ENCODE measurements at regions not wholly inside any gene's neighbourhood (a gene's known extent, or its start where the extent isn't known, plus 50 kb on each side); places are given as distances from the start of the nearest gene placed in this dataset.

DNA sequence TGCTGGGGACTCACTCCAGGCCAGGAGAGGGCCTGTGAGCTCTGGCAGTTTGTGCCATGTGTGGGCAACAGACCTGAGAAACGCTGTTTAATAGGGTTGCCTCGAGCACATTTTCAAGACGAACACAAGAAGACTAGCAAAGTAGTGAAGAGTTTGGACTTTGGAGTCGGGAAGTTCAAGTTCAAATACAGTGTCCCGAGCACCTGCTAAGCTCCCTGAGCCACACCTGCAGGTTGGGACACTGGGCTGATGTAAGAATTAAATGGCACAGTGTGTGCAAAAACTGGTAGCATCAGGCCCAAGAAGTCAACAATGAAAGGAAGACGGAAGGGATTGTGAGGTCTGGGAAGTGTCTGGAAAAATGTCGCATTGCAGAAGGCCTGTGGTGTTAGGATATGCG, 112.8 kb upstream of the PABPC3 start:
- TF ChIP-seq, protein P1, sequence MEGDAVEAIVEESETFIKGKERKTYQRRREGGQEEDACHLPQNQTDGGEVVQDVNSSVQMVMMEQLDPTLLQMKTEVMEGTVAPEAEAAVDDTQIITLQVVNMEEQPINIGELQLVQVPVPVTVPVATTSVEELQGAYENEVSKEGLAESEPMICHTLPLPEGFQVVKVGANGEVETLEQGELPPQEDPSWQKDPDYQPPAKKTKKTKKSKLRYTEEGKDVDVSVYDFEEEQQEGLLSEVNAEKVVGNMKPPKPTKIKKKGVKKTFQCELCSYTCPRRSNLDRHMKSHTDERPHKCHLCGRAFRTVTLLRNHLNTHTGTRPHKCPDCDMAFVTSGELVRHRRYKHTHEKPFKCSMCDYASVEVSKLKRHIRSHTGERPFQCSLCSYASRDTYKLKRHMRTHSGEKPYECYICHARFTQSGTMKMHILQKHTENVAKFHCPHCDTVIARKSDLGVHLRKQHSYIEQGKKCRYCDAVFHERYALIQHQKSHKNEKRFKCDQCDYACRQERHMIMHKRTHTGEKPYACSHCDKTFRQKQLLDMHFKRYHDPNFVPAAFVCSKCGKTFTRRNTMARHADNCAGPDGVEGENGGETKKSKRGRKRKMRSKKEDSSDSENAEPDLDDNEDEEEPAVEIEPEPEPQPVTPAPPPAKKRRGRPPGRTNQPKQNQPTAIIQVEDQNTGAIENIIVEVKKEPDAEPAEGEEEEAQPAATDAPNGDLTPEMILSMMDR (IDR thresholded peaks at IDR 0.05): no peak
- no peak for TF ChIP-seq POLR2A (IDR thresholded peaks at IDR 0.05)

Measured in adrenal gland (tissue), 5 donors.